ENCODE measurements at regions not wholly inside any gene's neighbourhood (a gene's known extent, or its start where the extent isn't known, plus 50 kb on each side); places are given as distances from the start of the nearest gene placed in this dataset.

DNA sequence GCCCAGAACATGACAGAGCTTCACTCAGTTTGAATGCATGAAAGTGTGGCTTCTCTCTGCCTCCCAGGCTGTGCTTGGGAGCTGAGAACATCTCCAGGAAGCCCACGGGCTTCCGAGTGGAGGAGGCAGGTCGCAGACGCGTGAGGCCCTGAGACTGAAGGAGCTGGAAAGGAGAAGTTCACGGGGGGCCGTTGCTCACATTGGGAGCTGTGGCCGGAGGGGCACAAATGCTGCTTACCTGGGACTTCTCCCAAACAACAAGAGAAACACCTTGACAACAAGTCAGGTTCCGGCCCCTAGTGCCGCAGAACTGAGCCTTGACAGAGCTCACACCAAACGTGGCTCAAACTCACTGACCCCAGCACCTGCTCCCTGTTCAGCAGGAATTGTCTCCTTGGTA, 207.0 kb downstream of the BRD1 start:
- no peak for DNase-seq

DNA sequence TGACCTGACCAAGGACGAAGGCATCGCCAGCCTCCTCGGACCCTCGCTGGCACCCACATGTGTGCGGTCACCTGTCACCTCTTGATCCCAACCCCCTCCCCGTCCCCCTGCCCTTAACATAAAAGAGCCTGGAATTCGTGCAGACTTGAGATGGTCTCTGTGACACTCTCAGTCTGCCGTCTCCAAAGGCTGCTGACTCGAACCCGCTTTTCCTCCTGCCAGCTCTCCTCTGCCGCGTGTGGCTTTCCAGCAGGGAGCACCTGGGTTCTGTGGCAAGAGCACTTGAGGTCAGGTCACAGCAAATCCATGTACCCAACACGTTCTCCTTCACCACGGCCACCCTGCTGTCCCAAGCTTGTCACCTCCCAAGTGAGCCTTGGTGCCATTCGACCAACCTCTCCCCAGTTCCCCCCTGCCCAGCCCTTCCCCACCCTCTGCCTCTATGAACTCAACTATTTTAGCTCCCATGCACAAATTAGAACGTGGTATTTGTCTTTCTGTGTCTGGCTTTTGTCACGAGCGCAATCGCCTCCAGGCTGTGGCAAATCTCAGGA, 207.6 kb downstream of the BRD1 start:
- no peak for DNase-seq

DNA sequence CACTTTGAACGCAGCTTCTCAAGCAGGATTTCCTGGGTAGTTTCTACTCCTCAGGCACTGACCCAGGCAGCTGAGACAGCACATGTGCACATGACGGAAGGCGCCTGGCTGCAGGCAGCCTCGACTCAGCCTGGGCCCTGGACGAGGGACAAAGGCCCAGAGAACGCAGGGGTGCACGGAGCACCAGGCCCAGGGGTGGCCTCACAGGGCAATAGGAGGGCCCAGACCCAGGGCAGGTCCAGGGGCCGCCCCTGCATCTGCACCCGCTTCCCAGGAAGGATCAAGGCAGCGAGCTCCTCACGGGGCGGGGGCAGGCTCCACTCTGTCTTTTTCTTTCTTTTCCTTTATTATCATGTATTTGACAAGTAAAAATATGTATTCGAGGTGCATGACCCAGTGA, 208.4 kb downstream of the BRD1 start:
- DNase-seq, result no peak

GRCh38 chr22:49618677-49618953, 209.1 kb downstream of the BRD1 start:
- no peak for DNase-seq

DNA sequence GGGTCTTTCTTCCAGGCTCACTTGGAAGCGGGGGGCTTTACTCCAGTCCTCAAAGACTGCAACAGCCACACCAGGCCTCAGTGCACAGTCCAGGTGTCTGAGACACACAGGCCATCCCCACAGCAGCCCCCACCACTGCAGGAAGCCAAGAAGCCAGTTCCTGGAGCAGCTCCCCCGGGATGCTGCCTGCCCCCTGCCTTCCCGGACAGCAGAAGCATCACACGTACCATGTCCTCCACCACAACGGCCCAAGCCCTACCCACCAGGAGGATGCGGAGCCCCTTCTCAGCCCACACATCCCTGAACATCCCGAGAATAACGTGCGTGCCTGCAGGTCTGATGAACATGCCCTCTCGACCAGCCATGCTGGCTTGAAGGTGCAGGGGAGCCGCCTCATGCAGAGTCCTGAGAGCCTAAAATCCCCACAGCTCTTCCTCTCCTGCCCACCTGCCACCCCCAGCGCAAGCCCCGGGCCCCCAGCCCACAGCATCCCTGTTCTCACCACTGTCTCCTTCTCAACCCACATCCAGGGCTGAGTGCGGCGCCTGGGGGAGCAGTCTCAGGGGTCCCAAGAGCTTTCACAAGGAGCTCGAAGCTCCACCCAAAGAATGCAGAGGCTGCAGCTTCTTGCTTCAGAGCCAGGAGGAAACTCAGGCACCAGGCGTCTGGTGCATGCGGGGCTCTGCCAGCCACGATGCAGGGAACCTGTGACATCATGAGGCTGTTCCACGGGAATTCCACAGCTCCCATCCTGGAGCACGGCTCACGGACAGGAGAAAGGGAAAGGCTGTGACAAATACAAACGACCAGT, 209.6 kb downstream of the BRD1 start:
- DNase-seq, result no peak

DNA sequence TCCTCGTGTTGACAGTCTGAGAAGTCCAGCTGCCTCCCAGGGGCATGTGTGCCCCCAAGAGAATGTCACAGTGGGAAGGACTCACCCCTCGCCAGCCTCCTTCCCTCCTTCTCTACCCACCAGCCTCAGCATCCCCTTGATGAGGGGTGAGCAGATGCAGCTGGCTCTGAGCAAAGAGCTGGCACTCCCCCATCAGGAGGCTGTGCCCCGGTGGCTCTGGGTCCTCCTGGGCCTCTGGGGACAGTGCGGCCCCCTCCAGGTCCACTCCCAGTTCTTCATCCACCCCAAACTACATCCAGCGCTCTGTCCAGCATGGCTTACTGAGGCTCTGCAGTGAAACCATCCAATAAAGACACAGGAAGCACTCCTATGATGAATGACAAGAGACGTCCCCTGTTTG, 210.4 kb downstream of the BRD1 start:
- no peak for DNase-seq

DNA sequence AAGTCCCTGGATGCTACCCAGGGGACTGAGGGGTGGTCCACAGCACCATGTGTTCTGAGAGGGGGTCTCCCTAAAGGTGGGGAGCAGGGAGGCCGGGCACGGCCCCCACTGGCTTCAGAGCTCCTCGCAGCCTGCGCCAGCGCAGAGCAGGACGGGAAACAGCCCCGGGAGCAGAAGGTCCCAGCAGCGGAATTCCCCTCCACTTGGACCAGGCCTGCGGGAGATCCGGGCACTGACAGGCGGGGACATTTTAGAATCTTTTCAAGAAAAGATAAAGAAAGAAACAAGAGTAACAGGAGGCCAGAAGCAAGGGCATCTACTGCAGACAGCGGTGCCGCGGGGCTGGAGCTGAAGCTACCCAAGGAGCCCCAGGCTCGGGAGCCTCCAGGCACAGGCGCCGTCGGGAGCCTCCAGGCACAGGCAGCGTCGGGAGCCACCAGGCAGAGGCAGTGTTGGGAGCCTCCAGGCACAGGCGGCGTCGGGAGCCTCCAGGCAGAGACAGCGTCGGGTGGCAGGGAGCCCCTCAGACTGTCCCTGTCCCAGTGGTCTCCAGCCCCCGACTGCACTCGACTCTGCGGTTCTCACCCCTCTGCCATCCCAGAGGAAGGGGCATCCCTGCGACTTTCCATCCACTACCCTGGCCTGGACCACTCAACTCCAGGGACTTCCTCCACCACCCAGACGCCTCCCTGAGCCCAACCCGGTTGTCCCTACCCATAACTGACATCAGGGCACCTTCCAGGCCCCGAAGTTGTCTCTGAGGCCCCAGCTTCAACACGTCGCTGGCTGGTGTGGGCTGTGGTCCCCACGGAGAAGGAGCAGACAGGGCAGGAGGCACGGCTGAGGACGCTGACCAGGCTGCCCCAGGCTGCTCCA, 211.1 kb downstream of the BRD1 start:
- no peak for DNase-seq

- DNase-seq, result no peak
Measured at GRCh38 chr22:49614966-49615965, 212.4 kb downstream of the BRD1 start.

- no peak for DNase-seq
Measured at GRCh38 chr22:49613511-49614270, 214.0 kb downstream of the BRD1 start.

DNA sequence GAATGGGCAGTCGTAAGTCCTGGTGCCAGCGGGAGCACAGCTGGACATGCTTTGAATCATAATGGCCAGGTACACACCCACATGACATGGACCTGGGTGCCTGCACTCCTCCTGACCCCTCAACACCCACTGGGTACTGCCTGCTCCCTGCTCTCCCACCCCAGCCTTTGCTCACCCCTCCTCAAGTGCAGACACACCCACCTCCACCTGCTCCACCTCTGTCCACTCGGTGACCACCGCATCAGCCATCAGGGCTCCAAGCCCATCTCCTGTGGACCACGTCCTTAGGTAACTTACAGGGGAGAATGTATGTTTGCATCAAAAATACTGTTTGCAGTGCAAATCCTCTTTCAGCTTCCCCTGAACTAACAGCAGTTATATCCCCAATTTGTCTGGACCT, 214.6 kb downstream of the BRD1 start:
- DNase-seq, result no peak

- DNase-seq, result no peak
Measured at GRCh38 chr22:49609207-49609876, 218.3 kb downstream of the BRD1 start.

DNA sequence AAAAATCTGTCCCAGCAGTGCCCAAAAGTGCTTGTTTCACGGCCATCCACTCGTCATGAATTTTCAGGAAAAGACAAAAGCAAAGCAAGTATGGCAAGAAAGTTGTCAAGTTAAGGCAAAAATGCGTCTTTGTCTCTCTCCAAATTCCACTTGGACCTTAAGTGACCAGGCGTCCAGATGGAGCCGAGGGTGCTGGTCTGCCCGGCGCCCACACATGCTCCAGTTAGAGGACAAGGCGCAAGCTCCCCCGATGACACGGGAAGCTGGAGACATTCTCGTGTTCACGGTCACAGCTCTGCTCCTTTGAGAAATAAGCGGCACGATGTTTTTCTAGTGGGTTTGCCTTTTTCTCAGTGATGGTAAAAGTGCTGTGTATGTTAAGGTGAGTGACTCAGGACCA, 219.0 kb downstream of the BRD1 start:
- DNase-seq, result no peak

DNA sequence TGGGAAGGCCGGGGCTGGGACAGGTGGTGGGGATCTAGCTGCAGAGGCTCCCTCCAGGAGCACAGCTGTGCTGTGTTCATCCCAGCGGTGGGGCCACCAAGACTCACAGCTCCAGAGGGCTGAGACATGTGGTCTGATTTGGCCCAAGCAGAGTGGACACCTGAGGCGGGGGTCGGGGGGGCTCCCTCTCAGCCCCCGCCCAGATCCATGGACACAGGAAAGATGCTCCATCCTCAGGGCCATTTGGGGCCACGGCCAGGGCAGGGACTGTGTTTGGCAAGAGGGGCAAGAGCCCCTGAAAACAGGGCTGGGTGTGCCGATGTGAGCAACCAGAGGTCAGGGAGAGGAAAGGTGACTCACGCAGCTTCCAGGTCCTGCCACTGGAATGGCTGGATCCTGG, 219.4 kb downstream of the BRD1 start:
- DNase-seq, result no peak

- no peak for DNase-seq
Measured at GRCh38 chr22:49607821-49608220, 219.9 kb downstream of the BRD1 start.

DNA sequence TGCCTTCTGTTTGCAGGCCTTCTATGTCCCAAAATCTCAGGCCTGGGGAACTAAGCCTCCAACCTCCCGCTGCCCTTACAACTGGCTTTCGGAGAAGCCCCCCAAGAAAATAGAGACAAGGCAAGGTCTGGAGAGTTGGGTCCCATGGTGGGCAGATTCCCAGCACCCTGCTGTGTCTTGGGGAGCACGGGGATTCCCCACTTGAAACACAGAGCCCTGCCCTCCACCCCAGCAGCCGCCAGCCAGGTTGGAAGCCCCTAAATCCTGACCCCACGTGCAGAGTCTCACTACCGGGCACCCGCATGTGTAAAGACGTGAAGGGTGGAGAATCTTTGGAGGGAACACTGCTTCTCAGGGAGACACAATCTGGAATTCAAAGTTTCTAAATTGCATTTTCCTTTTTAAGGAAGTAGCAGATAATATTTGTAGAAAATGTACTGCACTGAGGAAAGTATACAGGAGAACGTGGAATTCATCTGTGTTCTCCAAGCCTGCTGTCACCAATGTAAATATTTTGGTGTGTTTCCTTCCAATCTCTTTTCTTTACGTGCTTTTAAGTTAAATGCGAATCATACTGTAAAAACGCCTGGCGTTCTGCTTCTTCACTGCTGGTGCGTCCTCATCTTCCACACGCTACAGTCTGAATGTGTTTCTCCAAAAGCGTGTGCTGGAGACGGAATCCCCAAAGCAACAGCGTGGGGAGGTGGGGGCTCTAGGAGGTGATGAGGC, 220.9 kb downstream of the BRD1 start:
- DNase-seq, result no peak

GRCh38 chr22:49604732-49605302, 222.9 kb downstream of the BRD1 start:
- no peak for DNase-seq

- DNase-seq, result no peak
Measured at GRCh38 chr22:49603016-49603415, 224.7 kb downstream of the BRD1 start.

GRCh38 chr22:49602481-49602880, 225.2 kb downstream of the BRD1 start:
- DNase-seq, result no peak

DNA sequence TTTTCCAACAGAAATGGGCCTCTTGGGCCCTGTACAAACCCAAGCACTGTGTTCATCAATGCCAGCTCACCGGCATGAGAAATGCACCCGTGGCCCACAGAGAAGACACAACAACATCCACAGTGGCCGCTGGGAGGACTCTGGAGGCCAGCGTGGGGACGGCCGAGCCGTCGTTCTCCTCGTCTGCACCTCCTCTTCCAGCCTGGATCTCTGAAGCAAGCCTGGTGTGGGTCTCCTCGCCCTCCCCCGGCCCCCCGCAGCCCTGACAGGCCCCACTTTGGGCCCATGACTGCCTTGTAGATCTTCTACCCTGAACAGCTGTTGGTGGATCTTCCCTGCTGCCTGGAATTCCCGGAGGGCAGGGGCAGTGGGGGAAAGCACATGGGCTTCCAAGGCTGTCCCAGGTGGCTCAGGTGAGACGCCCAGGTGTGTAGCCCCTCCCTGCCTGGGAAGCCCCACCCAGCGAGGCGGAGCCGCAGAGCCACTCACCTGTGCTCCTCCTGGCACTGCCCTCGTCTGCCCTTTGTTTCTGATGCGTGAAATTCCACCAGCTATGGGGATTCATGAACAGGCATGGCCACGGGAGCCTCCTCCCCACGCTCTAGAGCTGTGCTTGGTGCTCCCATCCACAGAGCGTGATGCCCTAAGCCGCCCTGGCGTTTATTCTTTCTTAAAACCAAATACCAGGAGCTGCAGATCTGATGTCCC, 225.9 kb downstream of the BRD1 start:
- no peak for DNase-seq

Data from CD4-positive, alpha-beta T cell treated with Interleukin-1 beta for 1 hour (primary cell).